ENCODE measurements at regions not wholly inside any gene's neighbourhood (a gene's known extent, or its start where the extent isn't known, plus 50 kb on each side); places are given as distances from the start of the nearest gene placed in this dataset.

DNA sequence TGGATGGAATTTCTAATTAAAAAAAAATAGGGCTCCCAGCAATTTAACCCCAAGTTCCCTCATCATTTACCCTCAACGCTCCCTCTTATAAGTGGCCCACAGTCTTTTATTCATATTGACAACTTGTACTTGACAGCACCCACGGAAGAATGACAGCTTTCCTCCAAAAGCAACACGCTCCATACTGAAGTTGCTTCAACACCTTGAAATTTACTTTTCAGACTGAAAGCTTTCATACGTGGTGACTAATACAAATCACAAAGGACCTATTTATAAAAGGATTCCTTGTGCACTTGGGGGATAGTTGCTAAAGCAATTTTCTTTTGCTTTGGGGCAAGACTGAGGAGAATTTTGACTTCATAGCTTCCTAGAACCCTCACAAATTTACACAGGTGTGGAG is 1629.4 kb upstream of the SEL1L start:
- H3K4me3 ChIP-seq (replicated peaks in 1 of 3; ENCODE audit: insufficient read depth in 1 of 3, low read depth in 1 of 3, low read length in 3 of 3): no peak overlapping the region
- FAIRE-seq: no peak
- no peaks in the 10 kb centered on the region for H3K79me2 ChIP-seq (ENCODE audit: control insufficient read depth, insufficient read depth, low read length)
- no peaks in the 10 kb centered on the region for H3K27me3 ChIP-seq (ENCODE audit: control insufficient read depth in 2 of 2, insufficient read depth in 2 of 2, low read length in 2 of 2)
- no peak overlapping the region for H3K4me2 ChIP-seq (ENCODE audit: insufficient read depth, low read length)
- no peaks in the 10 kb centered on the region for H3K9me1 ChIP-seq (replicated peaks; ENCODE audit: control insufficient read depth, extremely low read depth, insufficient read depth, low read length)
- H2AFZ ChIP-seq (ENCODE audit: low read depth, low read length): no peak overlapping the region
- no peak overlapping the region for H3K27ac ChIP-seq (ENCODE audit: insufficient read depth, low read depth, low read length)
- H3K9me3 ChIP-seq (replicated peaks; ENCODE audit: control insufficient read depth, insufficient read depth, low read length): no peaks in the 10 kb centered on the region
- H4K20me1 ChIP-seq (replicated peaks; ENCODE audit: control insufficient read depth, extremely low read depth, insufficient read depth, low read length): no peaks in the 10 kb centered on the region
- no peak overlapping the region for H3K9ac ChIP-seq (replicated peaks; ENCODE audit: extremely low read depth, insufficient read depth, low read length)
- DNase-seq (ENCODE audit: low read depth, low spot score): no peak
- H3K36me3 ChIP-seq (ENCODE audit: control insufficient read depth in 2 of 2, extremely low read depth in 1 of 2, insufficient read depth in 2 of 2, low read length in 2 of 2): no peaks in the 10 kb centered on the region
- no peaks in the 10 kb centered on the region for H3K4me1 ChIP-seq (ENCODE audit: control insufficient read depth, extremely low read depth, insufficient read depth, low read length)
- TF ChIP-seq EZH2 (IDR thresholded peaks at IDR 0.05; ENCODE audit: borderline replicate concordance, low read depth, low read length, severe bottlenecking) (no peak), JUN (IDR thresholded peaks at IDR 0.05; ENCODE audit: borderline replicate concordance, insufficient read depth, insufficient read length, low read depth) (no peak), FOS (IDR thresholded peaks at IDR 0.05; ENCODE audit: borderline replicate concordance, insufficient read depth, low read length) (no peak), MYC (IDR thresholded peaks at IDR 0.05; ENCODE audit: low read depth, low read length) (no peak), GATA2 (IDR thresholded peaks at IDR 0.05; ENCODE audit: insufficient read depth, insufficient read length, low read depth, low read length) (no peak), POLR2A (IDR thresholded peaks at IDR 0.05; ENCODE audit: low read depth, low read length) (no peak), POLR2AphosphoS5 (IDR thresholded peaks at IDR 0.05; ENCODE audit: insufficient read depth, low read depth, low read length) (no peak)
- TF ChIP-seq, protein P1, sequence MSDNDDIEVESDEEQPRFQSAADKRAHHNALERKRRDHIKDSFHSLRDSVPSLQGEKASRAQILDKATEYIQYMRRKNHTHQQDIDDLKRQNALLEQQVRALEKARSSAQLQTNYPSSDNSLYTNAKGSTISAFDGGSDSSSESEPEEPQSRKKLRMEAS (IDR thresholded peaks at IDR 0.05; ENCODE audit: insufficient read depth, insufficient read length): no peak
- TF ChIP-seq, protein P2, sequence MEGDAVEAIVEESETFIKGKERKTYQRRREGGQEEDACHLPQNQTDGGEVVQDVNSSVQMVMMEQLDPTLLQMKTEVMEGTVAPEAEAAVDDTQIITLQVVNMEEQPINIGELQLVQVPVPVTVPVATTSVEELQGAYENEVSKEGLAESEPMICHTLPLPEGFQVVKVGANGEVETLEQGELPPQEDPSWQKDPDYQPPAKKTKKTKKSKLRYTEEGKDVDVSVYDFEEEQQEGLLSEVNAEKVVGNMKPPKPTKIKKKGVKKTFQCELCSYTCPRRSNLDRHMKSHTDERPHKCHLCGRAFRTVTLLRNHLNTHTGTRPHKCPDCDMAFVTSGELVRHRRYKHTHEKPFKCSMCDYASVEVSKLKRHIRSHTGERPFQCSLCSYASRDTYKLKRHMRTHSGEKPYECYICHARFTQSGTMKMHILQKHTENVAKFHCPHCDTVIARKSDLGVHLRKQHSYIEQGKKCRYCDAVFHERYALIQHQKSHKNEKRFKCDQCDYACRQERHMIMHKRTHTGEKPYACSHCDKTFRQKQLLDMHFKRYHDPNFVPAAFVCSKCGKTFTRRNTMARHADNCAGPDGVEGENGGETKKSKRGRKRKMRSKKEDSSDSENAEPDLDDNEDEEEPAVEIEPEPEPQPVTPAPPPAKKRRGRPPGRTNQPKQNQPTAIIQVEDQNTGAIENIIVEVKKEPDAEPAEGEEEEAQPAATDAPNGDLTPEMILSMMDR (IDR thresholded peaks at IDR 0.05; ENCODE audit: extremely low read depth in 1 of 2, insufficient read depth in 1 of 2, low read depth in 1 of 2, low read length in 2 of 2): no peak
- ChIA-PET CTCF (no interaction called here), POLR2A (no interaction called here)
- intact Hi-C loops (cut with micrococcal nuclease) (no loop called here), dilution Hi-C loops (cut with MboI; ENCODE audit: extremely low pct_ligation_motif_present, low sequenced_read_pairs) (no loop called here)
- BruUV-seq (replicated peaks): no TSS peak
